OCI-LY3 (cell line): ENCODE measurements at regions not wholly inside any gene's neighbourhood (a gene's known extent, or its start where the extent isn't known, plus 50 kb on each side); places are given as distances from the start of the nearest gene placed in this dataset.

ENCODE experiments used
- CTCF ChIP-seq: fragments of 200-600, 300-600 bp; sonication (generic); IDR thresholded peaks from 2 replicates; pipeline ENCODE4 v1.5.1; 2014; ENCODE audit warnings: antibody characterized with exemption, low read length, low read depth
- EZH2phosphoT487 ChIP-seq: fragments of 200-600 bp; shearing (Covaris generic); IDR thresholded peaks from 2 replicates; pipeline ENCODE4 v1.6.1; 2018; ENCODE audit warnings: antibody characterized with exemption, mixed run types, low read depth

DNA sequence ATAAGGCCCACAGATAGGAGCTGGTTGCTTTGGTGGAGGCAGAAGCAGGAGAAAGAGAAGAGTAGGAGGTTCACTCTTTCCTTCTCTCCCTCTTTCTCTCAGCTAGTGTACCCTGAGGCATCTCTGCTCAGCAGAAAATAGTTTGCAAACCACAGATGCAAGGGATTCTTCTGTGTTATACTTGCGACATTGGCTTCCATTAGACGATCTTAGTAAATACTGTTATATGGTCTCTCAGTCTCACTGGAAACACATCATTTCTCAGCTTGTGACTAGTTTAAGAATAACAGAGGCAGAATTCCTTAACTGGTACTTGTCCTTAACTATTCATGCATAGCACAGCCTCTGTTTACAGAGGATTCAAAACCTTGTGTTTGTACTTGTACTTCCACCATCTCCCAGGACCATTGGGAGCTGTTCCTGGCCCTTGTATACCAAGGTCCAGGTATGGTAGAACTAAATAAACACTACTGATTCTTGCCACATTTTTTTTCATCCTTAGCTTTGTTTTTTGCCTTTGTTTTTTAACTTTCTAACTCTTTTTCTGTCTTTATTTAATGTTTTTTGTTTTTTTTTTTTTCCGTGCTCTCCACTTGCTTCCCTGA is 218.2 kb downstream of the OTOR start:
- no peak for TF ChIP-seq CTCF
- no peak for TF ChIP-seq EZH2phosphoT487
